ENCODE measurements at regions not wholly inside any gene's neighbourhood (a gene's known extent, or its start where the extent isn't known, plus 50 kb on each side); places are given as distances from the start of the nearest gene placed in this dataset.

DNA sequence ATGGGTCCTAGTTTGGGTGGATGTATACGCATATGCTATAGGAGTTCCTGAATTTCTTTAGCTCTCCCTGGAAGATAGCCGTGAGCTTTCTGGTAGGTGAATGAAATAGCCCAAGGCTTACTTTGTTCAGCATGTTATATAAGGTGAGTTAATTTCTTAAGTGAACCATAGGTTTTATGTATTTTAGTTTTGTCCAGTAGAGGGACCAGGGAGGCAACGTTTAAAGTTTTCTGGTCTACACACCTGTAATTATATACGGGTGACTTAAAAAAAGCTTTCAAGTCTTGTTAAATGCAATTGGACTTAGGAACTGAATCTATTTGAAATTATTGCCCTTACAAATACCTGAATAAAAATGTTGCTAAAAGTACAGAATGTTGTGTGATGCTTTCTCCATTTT, 402.5 kb upstream of the DDX18 start:
- no peaks in the 10 kb centered on the region for H3F3A ChIP-seq (ENCODE audit: insufficient read depth, low read length)
- H3K9me3 ChIP-seq (ENCODE audit: low read length): no peaks in the 10 kb centered on the region
- H3K9ac ChIP-seq (ENCODE audit: low read length): no peak overlapping the region
- no peak overlapping the region for H3K4me3 ChIP-seq (ENCODE audit: low read depth, low read length, poor library complexity, severe bottlenecking)
- H3K4me2 ChIP-seq (ENCODE audit: low read length): no peak overlapping the region
- H3K36me3 ChIP-seq (ENCODE audit: insufficient read depth, low read length): no peaks in the 10 kb centered on the region
- H3K27me3 ChIP-seq (ENCODE audit: insufficient read depth, low read length): no peaks in the 10 kb centered on the region
- no peaks in the 10 kb centered on the region for H4K20me1 ChIP-seq (ENCODE audit: insufficient read depth, low read length)
- H3K27ac ChIP-seq (ENCODE audit: low read depth, low read length, poor library complexity, severe bottlenecking): no peak overlapping the region
- no peaks in the 10 kb centered on the region for H3K9me2 ChIP-seq (ENCODE audit: low read depth, low read length)
- H2AFZ ChIP-seq (ENCODE audit: low read length): no peak overlapping the region
- H3K79me2 ChIP-seq (ENCODE audit: insufficient read depth, low read length): no peaks in the 10 kb centered on the region
- no peaks in the 10 kb centered on the region for H3K4me1 ChIP-seq (ENCODE audit: insufficient read depth, low read length, severe bottlenecking)
- TF ChIP-seq, protein P1, sequence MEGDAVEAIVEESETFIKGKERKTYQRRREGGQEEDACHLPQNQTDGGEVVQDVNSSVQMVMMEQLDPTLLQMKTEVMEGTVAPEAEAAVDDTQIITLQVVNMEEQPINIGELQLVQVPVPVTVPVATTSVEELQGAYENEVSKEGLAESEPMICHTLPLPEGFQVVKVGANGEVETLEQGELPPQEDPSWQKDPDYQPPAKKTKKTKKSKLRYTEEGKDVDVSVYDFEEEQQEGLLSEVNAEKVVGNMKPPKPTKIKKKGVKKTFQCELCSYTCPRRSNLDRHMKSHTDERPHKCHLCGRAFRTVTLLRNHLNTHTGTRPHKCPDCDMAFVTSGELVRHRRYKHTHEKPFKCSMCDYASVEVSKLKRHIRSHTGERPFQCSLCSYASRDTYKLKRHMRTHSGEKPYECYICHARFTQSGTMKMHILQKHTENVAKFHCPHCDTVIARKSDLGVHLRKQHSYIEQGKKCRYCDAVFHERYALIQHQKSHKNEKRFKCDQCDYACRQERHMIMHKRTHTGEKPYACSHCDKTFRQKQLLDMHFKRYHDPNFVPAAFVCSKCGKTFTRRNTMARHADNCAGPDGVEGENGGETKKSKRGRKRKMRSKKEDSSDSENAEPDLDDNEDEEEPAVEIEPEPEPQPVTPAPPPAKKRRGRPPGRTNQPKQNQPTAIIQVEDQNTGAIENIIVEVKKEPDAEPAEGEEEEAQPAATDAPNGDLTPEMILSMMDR (IDR thresholded peaks at IDR 0.05; ENCODE audit: low read length): peak; percentile 27; the same call in 1 of the 2 replicates
- TF ChIP-seq EZH2 (IDR thresholded peaks at IDR 0.05; ENCODE audit: borderline replicate concordance, low read length): no peak

DNA sequence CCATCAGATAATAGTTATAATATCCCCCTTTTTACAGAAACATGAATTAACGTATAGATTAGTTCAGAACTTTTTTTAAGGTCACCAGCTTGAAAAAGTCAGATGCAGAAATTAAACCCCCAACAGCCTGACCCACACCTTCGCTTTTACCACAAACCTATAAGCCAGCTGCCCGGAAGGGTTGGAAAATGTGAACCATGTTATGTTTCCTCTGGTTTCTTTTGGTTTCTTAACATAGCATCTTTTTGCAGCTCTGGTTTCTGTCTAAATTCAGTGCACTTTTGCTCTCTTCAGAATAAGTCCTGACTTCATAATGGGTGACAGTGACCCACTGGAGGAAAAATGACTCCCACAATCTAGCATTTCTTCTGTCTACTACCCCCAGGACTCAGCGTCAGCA, 381.7 kb upstream of the DDX18 start:
- H3K36me3 ChIP-seq (ENCODE audit: insufficient read depth, low read length): no peaks in the 10 kb centered on the region
- H3K27ac ChIP-seq (ENCODE audit: low read depth, low read length, poor library complexity, severe bottlenecking): no peak overlapping the region
- no peaks in the 10 kb centered on the region for H3K4me1 ChIP-seq (ENCODE audit: insufficient read depth, low read length, severe bottlenecking)
- H4K20me1 ChIP-seq (ENCODE audit: insufficient read depth, low read length): no peaks in the 10 kb centered on the region
- H3K9me3 ChIP-seq (ENCODE audit: low read length): no peaks in the 10 kb centered on the region
- no peaks in the 10 kb centered on the region for H3K79me2 ChIP-seq (ENCODE audit: insufficient read depth, low read length)
- H3K9me2 ChIP-seq (ENCODE audit: low read depth, low read length): no peaks in the 10 kb centered on the region
- no peak for TF ChIP-seq EZH2 (IDR thresholded peaks at IDR 0.05; ENCODE audit: borderline replicate concordance, low read length)
- TF ChIP-seq, protein P1 (IDR thresholded peaks at IDR 0.05; ENCODE audit: low read length): no peak
- no peak overlapping the region for H2AFZ ChIP-seq (ENCODE audit: low read length)
- H3F3A ChIP-seq (ENCODE audit: insufficient read depth, low read length): no peaks in the 10 kb centered on the region
- H3K4me2 ChIP-seq (ENCODE audit: low read length): no peak overlapping the region
- H3K4me3 ChIP-seq (ENCODE audit: low read depth, low read length, poor library complexity, severe bottlenecking): no peak overlapping the region
- H3K9ac ChIP-seq (ENCODE audit: low read length): no peak overlapping the region
- H3K27me3 ChIP-seq (ENCODE audit: insufficient read depth, low read length): no peaks in the 10 kb centered on the region

DNA sequence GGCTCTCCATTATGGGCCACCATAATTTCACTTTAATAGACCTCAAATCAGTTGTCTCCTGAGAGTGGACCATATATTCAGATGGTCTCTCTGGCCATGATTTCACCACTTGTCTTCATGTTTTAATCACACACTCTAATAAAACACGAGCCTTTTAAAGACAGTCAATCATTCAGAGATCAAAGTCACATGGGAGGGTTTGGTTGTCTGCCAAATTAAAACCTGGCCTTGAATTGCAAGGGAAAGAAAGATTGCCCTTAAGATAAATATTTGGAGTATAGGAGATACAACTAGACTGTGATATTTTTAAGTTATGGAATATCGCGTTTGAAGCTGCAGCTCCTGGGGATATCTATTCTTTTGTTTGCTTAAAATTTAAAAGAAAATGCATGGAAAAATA, 377.8 kb upstream of the DDX18 start:
- H3K9me2 ChIP-seq (ENCODE audit: low read depth, low read length): no peaks in the 10 kb centered on the region

More for the DNA sequence above, 377.8 kb upstream of the DDX18 start:
- no peaks in the 10 kb centered on the region for H3K27me3 ChIP-seq (ENCODE audit: insufficient read depth, low read length)
- H3K4me3 ChIP-seq (ENCODE audit: low read depth, low read length, poor library complexity, severe bottlenecking): no peak overlapping the region
- H3K9me3 ChIP-seq (ENCODE audit: low read length): no peaks in the 10 kb centered on the region
- no peak overlapping the region for H3K27ac ChIP-seq (ENCODE audit: low read depth, low read length, poor library complexity, severe bottlenecking)
- no peaks in the 10 kb centered on the region for H3K79me2 ChIP-seq (ENCODE audit: insufficient read depth, low read length)
- H3K4me1 ChIP-seq (ENCODE audit: insufficient read depth, low read length, severe bottlenecking): no peaks in the 10 kb centered on the region
- H3K9ac ChIP-seq (ENCODE audit: low read length): no peak overlapping the region
- H3K4me2 ChIP-seq (ENCODE audit: low read length): no peak overlapping the region
- no peaks in the 10 kb centered on the region for H4K20me1 ChIP-seq (ENCODE audit: insufficient read depth, low read length)
- no peaks in the 10 kb centered on the region for H3F3A ChIP-seq (ENCODE audit: insufficient read depth, low read length)
- H2AFZ ChIP-seq (ENCODE audit: low read length): no peak overlapping the region
- TF ChIP-seq, protein P1 (IDR thresholded peaks at IDR 0.05; ENCODE audit: low read length): no peak
- TF ChIP-seq EZH2 (IDR thresholded peaks at IDR 0.05; ENCODE audit: borderline replicate concordance, low read length): no peak
- H3K36me3 ChIP-seq (ENCODE audit: insufficient read depth, low read length): no peaks in the 10 kb centered on the region
